AG08396 (cell line): ENCODE measurements at regions not wholly inside any gene's neighbourhood (a gene's known extent, or its start where the extent isn't known, plus 50 kb on each side); places are given as distances from the start of the nearest gene placed in this dataset.
"Not testable (repeated sequence)": the region's sequence is repeated elsewhere in the genome, so short reads cannot be mapped to it uniquely, and the experiment has no call there.

Experiments used
- DNase-seq: peaks from one replicate; pipeline ENCODE4 v3.0.0; 2012; ENCODE audit warnings: low spot score, mixed read lengths

- no peak for DNase-seq
Measured at GRCh38 chr10:36051500-36051991, 409.4 kb upstream of the FZD8 start.

- no peak for DNase-seq
Measured at GRCh38 chr10:36050763-36051499, 408.8 kb upstream of the FZD8 start.

- DNase-seq: no peak
Measured at GRCh38 chr10:36048780-36049179, 406.7 kb upstream of the FZD8 start.

- DNase-seq: no peak
Measured at GRCh38 chr10:36048236-36048635, 406.1 kb upstream of the FZD8 start.

- no peak for DNase-seq
Measured at GRCh38 chr10:36042135-36042534, 400.0 kb upstream of the FZD8 start.

GRCh38 chr10:36038316-36038955 is 396.3 kb upstream of the FZD8 start:
- DNase-seq: no peak

- DNase-seq: no peak
Measured at GRCh38 chr10:36036137-36036536, 394.0 kb upstream of the FZD8 start.

GRCh38 chr10:36033808-36034207 is 391.7 kb upstream of the FZD8 start:
- DNase-seq: no peak

GRCh38 chr10:36030516-36030915 is 388.4 kb upstream of the FZD8 start:
- DNase-seq: no peak

GRCh38 chr10:36026656-36027390 is 384.7 kb upstream of the FZD8 start:
- DNase-seq: no peak

- no peak for DNase-seq
Measured at GRCh38 chr10:36026081-36026480, 384.0 kb upstream of the FZD8 start.

GRCh38 chr10:36023939-36024338 is 381.8 kb upstream of the FZD8 start:
- peak; percentile 73 for DNase-seq

- DNase-seq: no peak
Measured at GRCh38 chr10:36021096-36021495, 379.0 kb upstream of the FZD8 start.

- no peak for DNase-seq
Measured at GRCh38 chr10:36019749-36020148, 377.7 kb upstream of the FZD8 start.

GRCh38 chr10:36018996-36019395 is 376.9 kb upstream of the FZD8 start:
- no peak for DNase-seq

- DNase-seq: no peak
Measured at GRCh38 chr10:36017137-36017536, 375.0 kb upstream of the FZD8 start.

GRCh38 chr10:36007369-36007768 is 365.3 kb upstream of the FZD8 start:
- no peak for DNase-seq

- no peak for DNase-seq
Measured at GRCh38 chr10:36003688-36004087, 361.6 kb upstream of the FZD8 start.

GRCh38 chr10:36003031-36003600 is 361.0 kb upstream of the FZD8 start:
- no peak for DNase-seq

- no peak for DNase-seq
Measured at GRCh38 chr10:36002445-36002844, 360.3 kb upstream of the FZD8 start.

- DNase-seq: not testable (repeated sequence)
Measured at GRCh38 chr10:36000754-36001153, 358.7 kb upstream of the FZD8 start.

- no peak for DNase-seq
Measured at GRCh38 chr10:35998026-35998425, 355.9 kb upstream of the FZD8 start.

- no peak for DNase-seq
Measured at GRCh38 chr10:35995485-35995884, 353.4 kb upstream of the FZD8 start.
